ENCODE measurements at regions not wholly inside any gene's neighbourhood (a gene's known extent, or its start where the extent isn't known, plus 50 kb on each side); places are given as distances from the start of the nearest gene placed in this dataset.

DNA sequence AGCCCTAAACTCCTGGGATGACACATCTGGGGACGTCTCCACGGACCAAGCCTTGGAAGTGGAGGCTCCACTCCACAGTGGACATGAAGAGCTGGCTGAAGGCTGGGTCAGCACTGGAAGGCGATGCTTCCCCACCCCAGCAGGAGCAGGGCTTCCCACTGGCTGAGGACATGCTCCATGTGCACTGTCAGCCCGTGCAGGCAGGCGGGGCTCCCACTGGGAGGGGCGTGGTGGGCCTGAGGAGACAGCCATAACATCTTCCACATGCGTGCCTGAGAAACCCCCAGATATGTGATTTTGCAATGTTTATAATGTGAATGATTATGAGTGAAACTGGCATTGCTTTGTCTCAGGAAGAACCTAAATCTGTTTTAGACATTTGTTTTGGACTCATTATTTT, 231.3 kb downstream of the KLF13 start:
- no peak for DNase-seq

DNA sequence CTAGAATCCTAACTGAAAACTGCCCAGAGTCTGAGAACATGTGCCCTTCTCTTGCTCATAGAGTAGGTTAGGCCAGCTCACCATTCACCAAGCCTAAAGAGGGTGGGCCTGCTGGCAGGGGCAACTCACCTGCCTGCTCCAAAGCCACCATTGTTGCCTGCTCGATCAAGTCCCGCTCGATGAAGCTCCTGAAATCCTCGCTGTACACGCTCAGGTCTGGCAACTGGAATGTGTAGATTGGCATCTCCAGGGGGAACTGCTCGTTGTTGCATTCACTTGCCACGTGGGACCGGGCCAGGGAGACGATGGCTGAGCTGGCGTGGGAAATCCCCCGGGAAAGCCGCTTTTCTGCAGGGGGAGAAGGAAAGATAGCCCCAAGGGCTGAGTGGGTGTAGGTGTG, 232.2 kb downstream of the KLF13 start:
- DNase-seq = no peak

DNA sequence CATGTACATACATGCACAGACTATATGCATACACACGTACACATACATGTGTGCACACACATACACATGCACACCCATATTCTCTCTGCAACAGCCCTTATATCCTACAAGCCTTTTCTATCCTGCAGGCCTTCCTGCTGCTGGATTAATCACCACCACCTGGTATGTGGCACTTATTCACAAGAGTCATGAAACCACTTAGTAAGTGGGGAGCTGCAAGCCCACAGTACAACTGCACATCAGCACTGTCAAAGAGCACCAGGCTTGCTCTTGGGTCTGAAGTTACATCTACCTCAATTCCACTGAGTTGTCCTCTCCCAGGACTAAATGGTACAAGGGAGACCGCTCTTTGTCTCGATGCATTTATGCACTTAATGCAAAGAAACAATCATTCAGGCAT, 233.2 kb downstream of the KLF13 start:
- no peak for DNase-seq

DNA sequence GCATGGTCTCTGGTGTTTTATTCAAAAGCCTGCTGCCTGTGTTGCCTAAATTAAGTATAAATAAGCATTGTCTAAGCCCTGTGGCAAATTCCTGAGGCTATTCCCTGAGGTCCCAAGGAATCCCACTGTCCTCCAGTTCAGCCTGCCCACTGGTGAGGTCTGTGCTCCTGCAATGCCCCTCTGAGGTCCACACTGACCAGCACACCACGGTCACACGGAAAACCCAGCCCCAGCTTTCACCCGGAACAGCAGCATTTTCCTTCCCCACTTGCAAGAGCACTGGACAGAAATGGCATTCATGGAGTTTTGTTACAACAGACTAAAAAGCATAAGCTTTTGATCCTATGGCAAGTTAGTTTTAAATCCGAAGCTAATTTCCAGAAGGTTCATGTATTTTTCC, 234.0 kb downstream of the KLF13 start:
- DNase-seq = no peak

DNA sequence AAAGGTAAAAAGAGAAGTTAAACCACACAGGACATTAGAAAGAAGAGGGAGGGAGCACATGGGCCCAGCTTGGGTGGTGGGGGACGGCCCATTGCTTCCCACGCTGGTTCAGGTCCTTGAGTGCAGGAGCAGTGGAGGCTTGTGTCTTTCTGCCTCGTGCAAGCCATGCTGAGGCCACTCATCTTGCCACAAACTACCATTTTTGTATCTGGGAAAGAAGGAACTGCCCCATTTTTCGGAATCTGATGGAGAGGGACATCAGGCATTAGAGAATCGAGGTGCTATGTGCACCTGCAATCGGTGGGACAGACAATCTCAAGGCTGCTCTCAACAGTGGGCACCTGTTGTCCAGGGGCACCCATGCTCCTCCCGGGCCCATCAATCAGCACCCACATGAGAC, 234.5 kb downstream of the KLF13 start:
- no peak for DNase-seq

DNA sequence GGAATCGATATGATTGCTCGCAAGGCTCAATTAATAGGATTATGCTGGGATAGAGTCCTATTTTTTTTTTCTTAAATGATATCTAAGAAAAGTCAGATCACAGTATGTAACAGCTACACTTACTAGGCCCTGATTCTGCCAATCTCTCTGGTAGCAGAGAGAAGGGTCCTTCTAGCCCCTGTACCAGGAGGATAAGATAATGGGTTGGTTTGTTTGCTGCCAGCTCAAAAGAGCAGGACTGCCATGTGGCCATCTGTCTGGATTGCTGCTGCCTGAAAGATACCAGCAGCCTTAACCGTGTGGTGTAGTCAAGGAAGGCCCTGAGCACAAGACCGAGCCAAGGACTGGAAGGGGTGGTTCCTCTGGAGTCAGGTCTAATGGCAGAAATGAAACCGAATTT, 236.4 kb downstream of the KLF13 start:
- no peak for DNase-seq

DNA sequence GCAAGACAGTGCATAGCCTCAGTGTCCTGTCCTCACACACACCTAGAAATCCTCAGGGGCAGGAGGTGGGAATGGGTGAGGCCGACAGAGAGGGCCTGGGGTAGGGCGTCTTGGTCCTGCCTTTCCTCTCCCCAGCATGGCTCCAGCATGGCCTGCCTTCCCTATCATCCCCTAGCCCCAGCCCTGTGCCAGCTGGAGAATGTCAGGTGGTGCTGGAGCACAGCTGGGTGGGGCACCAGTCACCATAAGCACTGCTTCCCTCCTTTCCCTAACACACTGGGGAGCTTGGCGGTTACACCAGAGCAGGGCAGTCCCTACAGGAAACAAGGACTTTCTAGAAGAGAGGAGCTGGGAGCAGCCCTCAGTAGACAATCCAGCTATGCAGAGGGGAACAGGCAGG, 236.8 kb downstream of the KLF13 start:
- DNase-seq = no peak

DNA sequence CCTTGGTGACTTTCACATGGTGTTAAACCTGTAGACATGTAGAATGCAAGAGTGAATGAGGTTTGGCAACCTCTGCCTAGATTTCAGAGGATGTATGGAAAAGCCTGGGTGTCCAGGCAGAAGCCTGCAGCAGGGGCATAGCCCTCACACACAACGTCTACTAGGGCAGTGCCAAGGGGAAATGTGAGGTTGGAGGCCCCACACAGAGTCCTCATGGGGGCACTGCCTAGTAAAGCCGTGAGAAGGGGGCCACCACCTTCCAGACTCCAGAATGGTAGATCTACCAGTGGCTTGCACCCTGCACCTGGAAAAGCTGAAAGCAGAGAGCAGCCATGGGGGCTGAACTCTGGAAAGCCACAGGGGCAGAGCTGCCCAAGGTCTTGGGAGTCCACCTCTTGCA, 241.2 kb downstream of the KLF13 start:
- DNase-seq = no peak

DNA sequence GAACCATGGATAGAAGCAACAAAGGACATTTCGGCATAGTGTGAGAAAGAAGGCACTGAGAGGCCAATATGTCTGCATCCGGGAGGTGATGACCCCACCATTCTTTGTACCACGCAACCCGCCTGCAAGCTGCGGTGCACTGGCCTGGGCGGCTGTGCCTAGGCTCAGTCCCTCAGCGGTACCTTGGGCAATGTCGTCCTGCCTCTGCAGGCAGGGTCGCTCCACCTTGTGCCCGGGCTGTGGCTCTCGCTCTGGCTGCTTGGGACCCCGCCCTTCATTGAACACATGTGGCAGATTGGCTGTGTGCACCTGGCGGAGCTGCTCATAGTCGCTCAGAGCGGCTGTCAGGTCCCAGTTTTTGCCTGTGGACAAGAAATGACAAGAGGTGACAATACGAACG, 243.2 kb downstream of the KLF13 start:
- DNase-seq = no peak

DNA sequence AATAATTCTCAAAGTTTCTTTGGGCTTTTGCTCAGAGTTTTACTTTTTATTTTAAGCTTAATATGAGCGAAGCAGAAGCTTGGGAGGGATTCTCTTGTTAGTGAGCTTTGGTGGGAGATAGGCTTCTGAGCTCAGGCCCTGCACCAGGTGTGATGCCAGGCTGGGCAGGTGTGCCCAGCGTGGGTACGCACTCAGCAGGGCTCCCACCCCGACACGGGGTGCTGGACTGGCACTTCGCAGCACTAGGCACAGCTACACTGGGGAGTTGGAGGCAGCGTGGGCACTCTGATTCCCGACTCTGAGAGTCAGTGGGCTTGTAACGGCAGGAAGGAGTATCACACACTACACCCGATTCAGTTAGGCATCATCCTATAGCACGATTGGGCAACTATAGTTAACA, 244.0 kb downstream of the KLF13 start:
- no peak for DNase-seq

DNA sequence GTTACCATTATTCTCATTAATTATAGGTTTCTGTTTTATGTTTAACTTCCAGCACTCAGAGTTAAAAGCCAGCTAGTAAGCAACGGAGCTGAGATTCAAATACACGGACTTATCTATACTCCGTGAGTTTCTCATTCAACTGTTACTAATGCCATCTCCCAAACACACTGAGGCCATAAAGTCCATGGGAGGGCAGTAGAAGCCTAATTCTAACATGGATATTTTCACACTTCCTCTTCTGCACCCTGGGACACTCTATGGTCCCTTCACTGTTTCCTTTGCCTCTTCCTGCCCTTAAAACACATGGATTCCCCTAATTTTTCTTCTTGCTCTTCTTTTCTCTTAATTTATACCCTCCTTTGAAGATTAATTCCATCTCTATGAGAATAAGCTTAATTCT, 245.0 kb downstream of the KLF13 start:
- no peak for DNase-seq

DNA sequence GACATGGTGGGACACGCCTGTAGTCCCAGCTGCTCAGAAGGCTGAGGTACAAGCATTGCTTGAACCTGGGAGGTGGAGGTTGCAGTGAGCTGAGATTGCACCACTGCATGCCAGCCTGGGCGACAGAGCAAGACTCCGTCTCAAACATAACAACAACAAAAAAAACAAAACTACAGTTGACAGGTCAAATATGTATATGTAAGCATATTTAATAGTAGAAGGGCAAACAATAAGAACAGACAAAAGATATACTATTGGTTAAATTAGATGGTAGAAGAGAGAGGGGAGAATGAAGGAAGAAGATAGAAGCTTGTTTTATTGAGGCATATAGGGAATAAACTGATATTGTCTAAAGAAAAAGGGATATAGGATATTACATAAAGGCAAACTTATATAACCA, 247.1 kb downstream of the KLF13 start:
- no peak for DNase-seq

DNA sequence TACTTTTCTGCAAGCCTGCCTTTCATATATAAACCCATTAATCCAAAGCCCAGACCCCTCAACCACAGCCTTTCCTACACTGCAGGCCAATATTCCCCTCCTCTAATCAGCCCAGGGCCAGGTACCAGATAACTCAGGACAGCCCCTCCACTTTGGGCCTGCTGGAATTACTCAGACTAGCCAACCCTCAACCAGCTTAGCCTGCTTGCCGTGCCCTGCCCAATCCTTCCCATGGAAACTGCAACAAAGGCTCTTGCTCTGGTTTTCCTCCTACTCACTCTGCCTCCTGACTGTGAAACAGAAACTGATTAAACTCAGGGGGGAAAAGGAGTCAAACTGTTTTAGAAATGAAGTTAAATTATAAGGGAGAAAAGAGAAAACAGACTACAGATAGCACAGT, 248.1 kb downstream of the KLF13 start:
- no peak for DNase-seq

DNA sequence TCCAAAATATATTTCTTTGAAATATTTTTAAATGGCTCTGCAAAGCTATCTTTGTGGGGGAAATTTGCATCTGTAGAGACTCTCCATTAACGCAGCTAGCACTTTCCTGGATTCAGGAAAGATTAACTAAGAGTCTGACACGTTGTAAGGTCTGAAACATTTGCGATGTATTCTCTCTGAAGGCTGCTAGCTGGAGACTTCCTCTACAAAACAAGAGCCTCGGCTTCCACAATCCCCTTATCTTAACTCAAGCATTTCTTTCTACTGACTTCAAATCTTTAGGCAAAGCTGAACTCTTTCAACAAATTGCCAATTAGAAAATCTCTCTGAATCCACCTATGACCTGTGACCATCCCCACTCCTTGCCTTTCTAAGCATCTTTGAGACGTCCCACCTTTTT, 250.5 kb downstream of the KLF13 start:
- DNase-seq = no peak

DNA sequence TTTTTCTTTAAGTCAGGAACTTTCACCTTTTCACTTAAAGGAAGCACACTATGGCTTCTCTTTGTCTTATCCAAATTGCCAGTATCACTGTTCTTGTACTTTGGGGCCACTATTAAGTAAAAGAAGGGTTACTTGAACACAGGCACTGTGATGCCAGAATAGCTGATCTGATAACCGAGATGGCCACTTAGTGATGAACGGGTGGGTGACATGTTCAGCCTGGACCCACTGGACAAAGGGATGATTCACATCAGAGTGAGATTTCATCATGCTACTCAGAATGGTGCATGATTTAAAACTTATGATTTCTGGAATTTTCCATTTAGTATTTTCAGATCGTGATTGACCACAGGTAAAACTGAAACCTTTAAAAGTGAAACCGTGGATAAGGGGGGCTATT, 252.6 kb downstream of the KLF13 start:
- DNase-seq = no peak

DNA sequence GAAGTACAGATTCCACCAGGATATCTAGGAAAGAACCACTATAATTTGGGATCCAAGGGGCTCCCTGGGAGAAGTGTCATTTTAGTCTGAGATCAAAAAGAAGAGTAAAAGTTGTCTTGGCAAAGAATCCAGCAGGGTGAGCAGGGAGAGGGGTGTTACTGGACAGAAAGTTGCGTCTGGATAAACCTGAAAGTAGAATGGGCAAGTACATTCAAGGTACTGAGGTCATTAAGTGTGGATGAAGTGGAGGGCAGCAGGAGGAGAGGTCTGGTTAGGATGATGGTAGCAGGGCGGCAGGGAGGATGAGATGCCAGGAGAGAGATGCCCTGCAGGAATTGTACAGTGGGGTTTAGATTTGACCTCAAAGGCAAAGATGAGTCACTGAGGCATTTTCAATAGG, 253.3 kb downstream of the KLF13 start:
- no peak for DNase-seq

DNA sequence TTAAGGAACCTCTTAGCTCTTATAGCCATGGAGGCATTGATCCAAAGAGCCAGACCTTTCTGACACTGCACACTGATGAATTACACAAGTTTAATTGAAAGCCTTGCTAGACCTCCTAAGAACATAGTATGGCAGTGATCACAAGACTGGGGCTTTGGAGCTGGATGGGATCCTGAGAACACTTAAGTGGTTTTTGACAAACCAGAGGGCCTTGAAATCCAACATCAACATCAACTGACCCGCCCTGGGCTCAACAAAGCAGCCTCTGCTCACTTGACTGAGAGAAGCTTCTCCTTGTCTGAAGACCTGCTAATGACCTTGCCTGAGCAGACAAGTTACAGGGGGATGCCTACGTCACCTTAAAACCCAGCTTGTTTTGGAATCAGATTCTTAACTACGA, 257.6 kb downstream of the KLF13 start:
- no peak for DNase-seq

DNA sequence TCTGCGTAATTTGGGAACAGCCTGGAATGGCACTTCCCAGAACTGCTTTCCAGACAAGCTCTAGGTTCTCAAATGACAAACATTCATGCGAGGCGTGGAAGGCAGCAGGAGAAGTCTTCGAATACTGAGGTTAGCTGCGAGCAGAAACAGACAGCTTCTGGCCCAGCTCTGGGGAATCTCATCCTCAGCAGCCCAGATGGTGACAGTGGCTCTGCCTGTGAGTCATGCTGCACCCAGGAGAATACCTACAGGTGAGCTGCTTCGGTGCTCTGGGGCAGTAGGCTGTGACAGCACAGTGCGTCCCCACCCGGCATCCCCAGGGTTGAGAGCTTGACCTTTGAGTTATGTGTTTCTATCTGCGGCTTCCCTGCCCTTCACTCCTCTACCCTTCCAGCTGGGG, 258.6 kb downstream of the KLF13 start:
- DNase-seq = no peak

DNA sequence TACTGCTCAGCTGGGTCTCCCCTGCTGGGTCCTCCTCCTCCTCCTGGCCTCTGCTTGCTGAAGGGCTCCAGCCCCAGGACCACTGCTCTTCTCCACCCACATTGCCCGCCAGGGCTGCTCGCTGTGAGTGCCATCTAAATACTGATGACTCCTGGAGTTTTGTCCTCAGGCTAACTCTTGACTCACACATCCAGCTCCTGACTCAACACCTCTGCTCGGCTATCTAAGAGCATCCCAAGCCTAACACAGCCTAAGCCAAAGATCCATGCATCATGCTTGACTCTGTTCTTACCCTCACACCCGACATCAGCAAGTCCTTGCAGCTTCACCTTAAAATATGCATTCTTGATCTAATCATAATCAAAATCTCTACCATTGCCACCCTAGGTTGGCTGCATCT, 260.2 kb downstream of the KLF13 start:
- DNase-seq = no peak

DNA sequence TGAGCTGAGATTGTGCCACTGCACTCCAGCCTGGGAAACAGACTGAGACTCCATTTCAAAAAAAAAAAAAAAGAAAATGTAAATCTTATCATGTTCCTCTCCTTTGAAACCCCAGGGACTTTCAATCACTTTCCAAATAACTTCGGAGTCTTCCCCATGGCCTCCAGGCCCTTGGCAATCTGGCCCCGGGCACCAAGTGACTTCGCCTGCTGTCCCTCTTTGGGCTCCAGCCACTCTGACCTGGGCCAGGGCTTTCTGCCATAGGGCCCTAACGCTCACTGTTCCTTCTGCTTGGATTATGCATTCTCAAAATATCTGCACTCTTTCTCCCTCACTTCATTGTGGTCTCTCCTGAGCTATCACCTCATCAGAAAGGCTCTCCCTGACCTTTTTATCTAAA, 260.9 kb downstream of the KLF13 start:
- no peak for DNase-seq

DNA sequence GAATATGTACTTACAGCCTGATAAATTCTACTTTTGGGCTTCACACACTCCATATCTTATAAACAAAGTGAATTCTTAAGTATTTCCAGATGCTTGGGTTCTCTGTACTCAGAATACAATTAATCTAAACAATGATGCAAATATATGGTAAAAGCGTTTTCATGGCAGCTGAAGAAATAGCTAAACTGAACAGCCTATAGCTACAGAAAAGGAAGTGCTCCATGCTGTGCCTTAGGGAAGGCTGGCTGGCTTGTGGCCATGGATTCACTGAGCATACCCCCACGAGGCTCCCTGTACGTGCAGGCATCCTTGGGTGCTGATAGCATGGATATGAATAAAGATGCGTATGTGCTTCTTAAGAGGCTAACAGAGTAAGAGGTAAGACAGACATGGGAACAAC, 264.0 kb downstream of the KLF13 start:
- no peak for DNase-seq

DNA sequence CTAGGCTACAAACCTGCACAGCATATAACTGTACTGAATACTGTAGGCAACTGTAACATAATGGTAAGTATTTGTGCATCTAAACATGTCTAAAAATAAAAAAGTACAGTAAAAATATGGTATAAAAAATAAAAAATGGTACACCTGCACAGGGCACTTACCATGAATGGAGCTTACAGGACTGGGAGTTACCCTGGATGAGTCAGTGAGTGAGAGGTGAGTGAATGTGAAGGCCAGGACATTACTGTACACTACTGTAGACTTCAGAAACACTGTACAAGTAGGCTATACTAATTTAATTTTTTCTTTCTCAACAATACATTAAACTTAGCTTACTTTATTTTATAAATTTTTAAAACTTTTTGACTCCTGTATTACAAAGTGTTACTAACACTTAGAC, 265.3 kb downstream of the KLF13 start:
- DNase-seq = no peak

DNA sequence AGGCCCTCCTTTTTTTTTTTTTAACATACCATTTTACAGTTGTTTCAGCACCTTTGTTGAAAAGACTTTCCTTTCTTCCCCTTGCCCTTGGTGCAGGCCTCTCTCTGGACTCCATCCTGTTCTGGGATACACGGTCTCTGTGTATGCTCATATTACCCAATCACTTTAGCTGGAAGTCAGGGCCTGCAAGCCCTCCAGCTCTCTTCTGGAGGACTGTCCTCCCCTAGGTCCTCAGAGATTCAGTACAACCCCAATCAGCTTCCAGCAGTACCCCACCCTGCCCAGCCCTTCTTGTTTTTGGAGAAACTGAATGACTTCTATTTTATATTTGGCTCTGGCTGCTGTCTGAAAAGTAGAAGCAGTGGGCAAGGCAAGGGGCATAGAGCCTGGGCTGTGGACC, 270.8 kb downstream of the KLF13 start:
- no peak for DNase-seq

DNA sequence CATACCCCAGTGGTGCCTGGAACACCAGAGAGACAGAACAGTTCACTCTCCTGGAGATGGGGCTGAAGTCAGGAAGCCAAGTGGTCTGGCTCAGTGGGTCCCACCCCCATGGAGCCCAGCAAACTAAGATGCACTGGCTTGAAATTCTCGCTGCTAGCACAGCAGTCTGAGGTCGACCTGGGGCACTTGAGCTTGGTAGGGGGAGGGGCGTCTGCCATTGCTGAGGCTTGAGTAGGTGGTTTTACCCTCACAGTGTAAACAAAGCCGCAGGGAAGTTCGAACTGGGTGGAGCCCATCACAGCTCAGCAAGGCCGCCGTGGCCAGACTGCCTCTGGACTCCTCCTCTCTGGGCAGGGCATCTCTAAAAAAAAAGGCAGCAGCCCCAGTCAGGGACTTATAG, 272.0 kb downstream of the KLF13 start:
- DNase-seq = no peak

DNA sequence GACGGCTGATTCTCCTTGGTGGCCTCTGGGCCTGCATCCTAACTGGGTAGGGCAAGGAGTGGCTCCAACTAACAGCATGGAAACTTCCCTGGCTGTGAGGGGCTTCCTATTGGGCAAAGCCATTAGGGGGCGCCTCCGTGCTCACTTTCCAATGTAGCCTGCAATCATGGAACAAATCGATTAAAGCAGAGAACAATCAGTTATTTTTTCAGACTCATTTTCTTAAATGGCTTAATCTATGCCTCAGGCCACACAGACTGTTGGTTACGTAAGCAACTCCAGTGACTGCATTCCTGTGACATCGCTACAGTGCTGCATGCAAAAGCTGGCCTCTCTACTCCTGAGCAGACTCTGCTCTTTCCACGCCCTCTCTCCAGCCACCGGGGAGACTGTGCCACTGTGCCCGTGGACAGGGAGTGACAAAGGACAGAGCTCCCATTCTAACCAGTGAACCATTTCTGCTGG, 278.9 kb downstream of the KLF13 start:
- no peak for DNase-seq

DNA sequence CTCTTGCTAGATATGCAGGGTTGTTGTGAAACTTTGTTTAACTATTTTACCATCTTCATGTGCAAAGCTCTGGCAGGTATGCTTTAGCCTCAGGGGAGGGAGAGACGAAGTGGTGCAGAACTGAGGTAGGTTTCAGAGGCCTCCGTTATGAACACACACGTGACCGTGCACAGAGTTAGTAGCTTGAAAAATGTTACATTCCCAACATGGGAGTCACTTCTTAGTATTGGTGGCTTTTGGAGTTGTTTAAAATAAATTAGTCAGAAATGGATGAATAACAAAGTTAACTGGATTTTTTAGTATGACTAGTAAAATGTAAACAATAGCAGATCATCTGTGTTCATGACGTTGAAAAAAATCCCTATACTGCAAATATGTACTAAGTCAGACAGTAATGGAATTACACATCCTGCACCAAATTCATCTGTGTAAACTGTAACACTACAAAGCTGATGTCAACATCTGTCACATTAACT, 279.6 kb downstream of the KLF13 start:
- DNase-seq = no peak
